Neural progenitor cell (in vitro differentiated cells): ENCODE measurements at regions not wholly inside any gene's neighbourhood (a gene's known extent, or its start where the extent isn't known, plus 50 kb on each side); places are given as distances from the start of the nearest gene placed in this dataset.

Experiments used
- DNase-seq: peaks from one replicate; pipeline ENCODE4 v3.0.0-alpha.2; 2016; ENCODE audit warnings: low spot score
- H2AFZ ChIP-seq: fragments of 200-600 bp; sonication (generic); replicated peaks from 2 replicates; pipeline ENCODE4 v1.6.1; 2016; ENCODE audit warnings: antibody characterized with exemption
- H3F3A ChIP-seq: fragments of 200-600 bp; sonication (generic); 2 replicates; pipeline ENCODE4 v1.6.1; 2016; ENCODE audit warnings: antibody characterized with exemption, low read depth
- H3K27ac ChIP-seq: fragments of 200-600 bp; sonication (generic); 2 replicates; pipeline ENCODE4 v1.5.1; 2016; ENCODE audit warnings: mild to moderate bottlenecking
- H3K27me3 ChIP-seq: fragments of 200-600 bp; sonication (generic); 2 replicates; pipeline ENCODE4 v1.6.1; 2016; ENCODE audit warnings: mild to moderate bottlenecking, moderate library complexity
- H3K36me3 ChIP-seq: fragments of 200-600 bp; sonication (generic); 2 replicates; pipeline ENCODE4 v1.5.1; 2016
- H3K4me1 ChIP-seq: fragments of 200-600 bp; sonication (generic); 2 replicates; pipeline ENCODE4 v1.6.1; 2016; ENCODE audit warnings: mixed run types
- H3K4me2 ChIP-seq: fragments of 200-600 bp; sonication (generic); 2 replicates; pipeline ENCODE4 v1.6.1; 2016
- H3K4me3 ChIP-seq: fragments of 200-600 bp; sonication (generic); 2 replicates; pipeline ENCODE4 v1.5.1; 2016
- H3K79me2 ChIP-seq: fragments of 200-600 bp; sonication (generic); 2 replicates; pipeline ENCODE4 v1.6.1; 2016; ENCODE audit warnings: low read depth
- H3K9ac ChIP-seq: fragments of 200-600 bp; sonication (generic); 2 replicates; pipeline ENCODE4 v1.6.1; 2016
- H3K9me3 ChIP-seq: fragments of 200-600 bp; sonication (generic); 2 replicates; pipeline ENCODE4 v1.5.1; 2016; ENCODE audit warnings: low read depth
- H4K20me1 ChIP-seq: fragments of 200-600 bp; sonication (generic); 2 replicates; pipeline ENCODE4 v1.6.1; 2016; ENCODE audit warnings: low read depth
- H3K27ac Mint-ChIP-seq: 3 replicates; pipeline ENCODE4 v1.8.0; 2021; ENCODE audit warnings: mixed read lengths
- H3K27me3 Mint-ChIP-seq: 2 replicates; pipeline ENCODE4 v1.8.0; 2022; ENCODE audit warnings: low read depth, mild to moderate bottlenecking, inconsistent platforms, moderate library complexity, mixed read lengths; ENCODE audit not compliant: insufficient read depth
- H3K36me3 Mint-ChIP-seq: 3 replicates; pipeline ENCODE4 v1.8.0; 2021; ENCODE audit warnings: mixed read lengths
- H3K4me1 Mint-ChIP-seq: 3 replicates; pipeline ENCODE4 v1.8.0; 2021; ENCODE audit warnings: mixed read lengths
- H3K4me3 Mint-ChIP-seq: 3 replicates; pipeline ENCODE4 v1.8.0; 2021; ENCODE audit warnings: mild to moderate bottlenecking, moderate library complexity, mixed read lengths
- H3K9me3 Mint-ChIP-seq: 3 replicates; pipeline ENCODE4 v1.8.0; 2020; ENCODE audit warnings: mixed read lengths
- EZH2 ChIP-seq: fragments of 200-600 bp; sonication (generic); IDR thresholded peaks from 2 replicates; pipeline ENCODE4 v1.6.1; 2017; ENCODE audit warnings: antibody characterized with exemption, mild to moderate bottlenecking, moderate library complexity
- EZH2phosphoT487 ChIP-seq: fragments of 200-600 bp; sonication (generic); IDR thresholded peaks from 2 replicates; pipeline ENCODE4 v1.6.1; 2017; ENCODE audit warnings: antibody characterized with exemption
- TF ChIP-seq, protein P1 (sequence below): fragments of 200-600 bp; sonication (generic); IDR thresholded peaks from 2 replicates; pipeline ENCODE4 v1.5.1; 2017; ENCODE audit warnings: antibody characterized with exemption, mild to moderate bottlenecking

DNA sequence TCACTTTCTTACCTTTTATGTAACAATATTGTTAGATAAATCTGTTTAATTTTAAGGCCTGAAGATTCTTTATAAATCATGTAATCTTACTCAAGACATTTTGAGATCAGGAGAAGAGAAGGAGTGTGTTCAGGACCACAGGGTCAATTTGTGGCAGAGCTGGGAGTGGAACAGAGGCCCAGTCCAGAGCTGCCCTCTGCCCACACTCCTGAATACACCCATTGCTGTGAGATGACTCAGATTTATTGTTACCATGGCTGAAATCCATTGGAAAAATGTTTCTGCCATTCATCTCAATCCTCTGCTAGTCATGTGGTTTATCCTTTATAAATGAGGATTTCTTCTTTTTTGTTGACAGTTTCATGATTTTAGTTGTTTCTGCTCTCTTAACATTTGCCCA lies 100.5 kb upstream of the STXBP6 start:
- DNase-seq, result no peak
- Mint-ChIP-seq H3K27me3 (no peaks in the 10 kb centered on the region), H3K4me1 (peaks cover 6% of the 10 kb centered on the region), H3K27ac (no peak overlapping the region), H3K4me3 (no peak overlapping the region), H3K36me3 (no peaks in the 10 kb centered on the region), H3K9me3 (no peaks in the 10 kb centered on the region)
- no peaks in the 10 kb centered on the region for H4K20me1 ChIP-seq
- H3K9ac ChIP-seq, result no peak overlapping the region
- no peaks in the 10 kb centered on the region for H3K36me3 ChIP-seq
- no peak overlapping the region for H2AFZ ChIP-seq
- H3K4me3 ChIP-seq, result no peak overlapping the region
- H3K4me2 ChIP-seq, result no peak overlapping the region
- H3K9me3 ChIP-seq, result no peaks in the 10 kb centered on the region
- no peak for TF ChIP-seq EZH2phosphoT487
- TF ChIP-seq, protein P1, sequence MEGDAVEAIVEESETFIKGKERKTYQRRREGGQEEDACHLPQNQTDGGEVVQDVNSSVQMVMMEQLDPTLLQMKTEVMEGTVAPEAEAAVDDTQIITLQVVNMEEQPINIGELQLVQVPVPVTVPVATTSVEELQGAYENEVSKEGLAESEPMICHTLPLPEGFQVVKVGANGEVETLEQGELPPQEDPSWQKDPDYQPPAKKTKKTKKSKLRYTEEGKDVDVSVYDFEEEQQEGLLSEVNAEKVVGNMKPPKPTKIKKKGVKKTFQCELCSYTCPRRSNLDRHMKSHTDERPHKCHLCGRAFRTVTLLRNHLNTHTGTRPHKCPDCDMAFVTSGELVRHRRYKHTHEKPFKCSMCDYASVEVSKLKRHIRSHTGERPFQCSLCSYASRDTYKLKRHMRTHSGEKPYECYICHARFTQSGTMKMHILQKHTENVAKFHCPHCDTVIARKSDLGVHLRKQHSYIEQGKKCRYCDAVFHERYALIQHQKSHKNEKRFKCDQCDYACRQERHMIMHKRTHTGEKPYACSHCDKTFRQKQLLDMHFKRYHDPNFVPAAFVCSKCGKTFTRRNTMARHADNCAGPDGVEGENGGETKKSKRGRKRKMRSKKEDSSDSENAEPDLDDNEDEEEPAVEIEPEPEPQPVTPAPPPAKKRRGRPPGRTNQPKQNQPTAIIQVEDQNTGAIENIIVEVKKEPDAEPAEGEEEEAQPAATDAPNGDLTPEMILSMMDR, result no peak
- no peaks in the 10 kb centered on the region for H3K27me3 ChIP-seq
- no peaks in the 10 kb centered on the region for H3K4me1 ChIP-seq
- no peaks in the 10 kb centered on the region for H3K79me2 ChIP-seq
- H3F3A ChIP-seq, result no peaks in the 10 kb centered on the region
- no peak overlapping the region for H3K27ac ChIP-seq

DNA sequence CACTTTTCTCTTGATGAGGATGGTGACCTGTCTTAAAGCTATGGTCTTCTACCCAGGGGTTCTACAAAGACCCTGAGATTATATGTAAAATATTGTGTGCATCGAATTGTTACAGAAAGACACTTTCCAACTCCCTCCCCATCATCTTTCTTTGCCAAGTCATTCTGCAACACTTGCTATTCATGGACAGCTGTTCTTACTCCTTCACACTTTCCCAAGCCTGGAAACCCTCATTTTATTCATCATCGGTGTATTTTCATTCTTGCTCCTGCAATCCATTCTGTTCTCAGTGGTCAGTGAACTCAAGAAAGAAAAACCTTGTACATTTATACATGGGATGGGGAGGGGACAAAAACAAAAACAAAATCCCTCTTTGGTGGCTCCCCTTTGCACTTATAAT lies 90.5 kb upstream of the STXBP6 start:
- Mint-ChIP-seq H3K27ac (no peak overlapping the region), H3K36me3 (no peaks in the 10 kb centered on the region), H3K4me1 (no peaks in the 10 kb centered on the region), H3K4me3 (no peak overlapping the region), H3K27me3 (peaks cover 4% of the 10 kb centered on the region), H3K9me3 (peaks cover 8% of the 10 kb centered on the region)
- no peaks in the 10 kb centered on the region for H3K9me3 ChIP-seq
- no peak overlapping the region for H3K27ac ChIP-seq
- TF ChIP-seq EZH2phosphoT487 (no peak), EZH2 (no peak)
- TF ChIP-seq, protein P1, result no peak
- H3F3A ChIP-seq, result no peaks in the 10 kb centered on the region
- H4K20me1 ChIP-seq, result no peaks in the 10 kb centered on the region
- no peaks in the 10 kb centered on the region for H3K36me3 ChIP-seq
- no peak overlapping the region for H3K4me2 ChIP-seq
- DNase-seq, result no peak
- no peaks in the 10 kb centered on the region for H3K79me2 ChIP-seq
- H3K9ac ChIP-seq, result no peak overlapping the region
- H2AFZ ChIP-seq, result no peak overlapping the region
- H3K4me3 ChIP-seq, result no peak overlapping the region
- no peaks in the 10 kb centered on the region for H3K4me1 ChIP-seq
- H3K27me3 ChIP-seq, result no peaks in the 10 kb centered on the region

DNA sequence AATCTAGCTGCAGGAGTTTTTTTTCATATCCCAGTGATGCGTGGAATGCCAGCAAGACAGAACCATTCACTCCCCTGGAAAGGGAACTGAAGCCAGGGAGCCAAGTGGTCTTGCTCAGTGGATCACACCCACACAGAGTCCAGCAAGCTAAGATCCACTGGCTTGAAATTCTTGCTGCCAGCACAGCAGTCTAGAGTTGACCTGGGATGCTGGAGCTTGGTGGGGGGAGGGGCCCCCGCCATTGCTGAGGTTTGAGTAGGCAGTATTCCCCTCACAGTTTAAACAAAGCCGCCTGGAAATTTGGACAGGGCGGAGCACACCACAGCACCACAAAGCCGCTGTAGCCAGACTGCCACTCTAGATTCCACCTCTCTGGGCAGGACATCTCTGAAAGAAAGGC lies 86.9 kb upstream of the STXBP6 start:
- H3K4me3 ChIP-seq, result no peak overlapping the region
- Mint-ChIP-seq H3K27ac (no peak overlapping the region), H3K36me3 (no peaks in the 10 kb centered on the region), H3K4me1 (peaks cover 11% of the 10 kb centered on the region), H3K9me3 (peaks cover 8% of the 10 kb centered on the region), H3K27me3 (peaks cover 11% of the 10 kb centered on the region), H3K4me3 (no peak overlapping the region)
- no peaks in the 10 kb centered on the region for H3F3A ChIP-seq
- TF ChIP-seq EZH2, result no peak
- TF ChIP-seq EZH2phosphoT487, result no peak
- TF ChIP-seq, protein P1, result no peak
- H3K27me3 ChIP-seq, result peaks cover 7% of the 10 kb centered on the region
- H3K9ac ChIP-seq, result no peak overlapping the region
- no peaks in the 10 kb centered on the region for H3K9me3 ChIP-seq
- no peak overlapping the region for H3K27ac ChIP-seq
- H3K79me2 ChIP-seq, result no peaks in the 10 kb centered on the region
- peak overlapping the region; percentile 3 for H2AFZ ChIP-seq
- no peaks in the 10 kb centered on the region for H3K4me1 ChIP-seq
- H3K36me3 ChIP-seq, result no peaks in the 10 kb centered on the region
- H3K4me2 ChIP-seq, result no peak overlapping the region
- peak; percentile 20 for DNase-seq
- no peaks in the 10 kb centered on the region for H4K20me1 ChIP-seq

DNA sequence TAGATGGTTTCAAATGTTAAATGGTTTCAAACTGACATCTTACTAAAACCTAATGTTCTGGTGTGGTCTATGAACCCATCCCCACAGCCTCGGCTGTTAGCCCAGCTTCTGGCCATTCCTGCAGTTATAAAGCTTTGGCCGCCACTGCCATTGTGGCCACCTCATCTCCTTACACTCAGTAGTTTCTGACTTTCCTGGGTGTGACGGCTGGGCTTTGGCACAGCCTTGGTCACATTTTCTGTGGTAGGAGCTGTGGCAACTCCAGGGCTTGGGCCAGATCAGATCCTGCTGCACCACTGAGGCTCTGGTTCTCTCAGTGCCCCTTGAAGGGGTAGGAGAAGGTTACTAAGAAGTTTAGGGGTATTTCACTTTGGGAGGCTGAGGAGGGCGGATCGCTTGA lies 84.2 kb upstream of the STXBP6 start:
- no peaks in the 10 kb centered on the region for H3K9me3 ChIP-seq
- H3K27ac ChIP-seq, result no peak overlapping the region
- no peak overlapping the region for H2AFZ ChIP-seq
- no peaks in the 10 kb centered on the region for H4K20me1 ChIP-seq
- peaks cover 13% of the 10 kb centered on the region for H3K4me1 Mint-ChIP-seq
- no peak overlapping the region for H3K9ac ChIP-seq
- H3K4me3 ChIP-seq, result no peak overlapping the region
- H3K4me1 ChIP-seq, result no peaks in the 10 kb centered on the region
- no peak overlapping the region for H3K4me2 ChIP-seq
- H3K36me3 Mint-ChIP-seq, result no peaks in the 10 kb centered on the region
- H3K27ac Mint-ChIP-seq, result no peak overlapping the region
- no peak for DNase-seq
- H3K36me3 ChIP-seq, result no peaks in the 10 kb centered on the region
- H3F3A ChIP-seq, result no peaks in the 10 kb centered on the region
- no peak for TF ChIP-seq EZH2
- TF ChIP-seq EZH2phosphoT487, result no peak
- TF ChIP-seq, protein P1, result no peak
- H3K79me2 ChIP-seq, result no peaks in the 10 kb centered on the region
- peaks cover 7% of the 10 kb centered on the region for H3K27me3 Mint-ChIP-seq
- H3K27me3 ChIP-seq, result peaks cover 9% of the 10 kb centered on the region
- no peak overlapping the region for H3K4me3 Mint-ChIP-seq
- H3K9me3 Mint-ChIP-seq, result peaks cover 8% of the 10 kb centered on the region
